GM12875 (cell line): ENCODE measurements at regions not wholly inside any gene's neighbourhood (a gene's known extent, or its start where the extent isn't known, plus 50 kb on each side); places are given as distances from the start of the nearest gene placed in this dataset.

ENCODE experiments used
- H3K4me3 ChIP-seq: one replicate; pipeline ENCODE4 v1.5.1; 2011; ENCODE audit warnings: low read depth, low read length, control low read depth
- TF ChIP-seq, protein P1 (sequence below): IDR thresholded peaks from 2 replicates; pipeline ENCODE4 v1.5.1; 2011; ENCODE audit warnings: low read depth, mild to moderate bottlenecking, control low read depth, inconsistent platforms, low read length, moderate library complexity, borderline replicate concordance; ENCODE audit not compliant: insufficient read depth

- no peak overlapping the region for H3K4me3 ChIP-seq
- TF ChIP-seq, protein P1, sequence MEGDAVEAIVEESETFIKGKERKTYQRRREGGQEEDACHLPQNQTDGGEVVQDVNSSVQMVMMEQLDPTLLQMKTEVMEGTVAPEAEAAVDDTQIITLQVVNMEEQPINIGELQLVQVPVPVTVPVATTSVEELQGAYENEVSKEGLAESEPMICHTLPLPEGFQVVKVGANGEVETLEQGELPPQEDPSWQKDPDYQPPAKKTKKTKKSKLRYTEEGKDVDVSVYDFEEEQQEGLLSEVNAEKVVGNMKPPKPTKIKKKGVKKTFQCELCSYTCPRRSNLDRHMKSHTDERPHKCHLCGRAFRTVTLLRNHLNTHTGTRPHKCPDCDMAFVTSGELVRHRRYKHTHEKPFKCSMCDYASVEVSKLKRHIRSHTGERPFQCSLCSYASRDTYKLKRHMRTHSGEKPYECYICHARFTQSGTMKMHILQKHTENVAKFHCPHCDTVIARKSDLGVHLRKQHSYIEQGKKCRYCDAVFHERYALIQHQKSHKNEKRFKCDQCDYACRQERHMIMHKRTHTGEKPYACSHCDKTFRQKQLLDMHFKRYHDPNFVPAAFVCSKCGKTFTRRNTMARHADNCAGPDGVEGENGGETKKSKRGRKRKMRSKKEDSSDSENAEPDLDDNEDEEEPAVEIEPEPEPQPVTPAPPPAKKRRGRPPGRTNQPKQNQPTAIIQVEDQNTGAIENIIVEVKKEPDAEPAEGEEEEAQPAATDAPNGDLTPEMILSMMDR, result no peak
These were observed 315.4 kb upstream of the JARID2 start for GRCh38 chr6:14930366-14930989.

DNA sequence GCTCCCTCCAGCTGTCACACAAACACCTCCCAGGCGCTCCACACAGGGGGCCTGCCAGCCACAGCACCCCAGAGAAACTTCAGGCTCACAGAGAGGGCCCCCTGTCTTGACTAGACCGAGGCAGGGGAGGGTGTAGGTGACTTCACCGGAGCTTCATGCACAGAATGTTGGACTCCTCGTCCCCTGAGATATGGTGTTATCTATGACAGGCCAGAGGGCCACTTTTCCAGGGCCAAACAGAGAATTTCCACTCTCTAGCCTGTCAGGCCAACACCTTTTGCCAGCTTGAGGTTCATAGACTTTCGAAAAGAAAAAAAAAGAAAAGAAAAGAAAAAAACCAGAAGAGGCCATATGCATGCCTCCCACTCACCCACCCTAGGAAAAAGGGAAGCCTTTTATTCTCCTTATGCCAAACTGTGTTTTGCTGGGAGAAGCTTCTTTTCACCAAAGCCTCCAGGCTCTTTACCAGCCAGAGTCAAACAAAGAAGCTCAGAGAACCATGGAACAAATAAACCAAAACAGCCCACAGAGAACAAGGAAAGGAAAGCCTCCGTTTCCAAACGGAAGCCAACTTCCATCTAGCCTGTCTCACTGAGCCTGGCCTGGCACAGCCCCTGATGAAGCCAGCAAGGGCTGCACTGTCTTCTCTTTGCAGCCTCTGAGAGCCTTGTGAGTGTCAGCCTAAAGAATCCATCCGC is 313.2 kb upstream of the JARID2 start:
- TF ChIP-seq, protein P1, result no peak
- no peak overlapping the region for H3K4me3 ChIP-seq

- TF ChIP-seq, protein P1, result no peak
- no peak overlapping the region for H3K4me3 ChIP-seq
These were observed 312.7 kb upstream of the JARID2 start for GRCh38 chr6:14933183-14933544.

- TF ChIP-seq, protein P1, result no peak
These were observed 311.9 kb upstream of the JARID2 start for GRCh38 chr6:14934013-14934412.

GRCh38 chr6:14934844-14935243 is 311.0 kb upstream of the JARID2 start:
- TF ChIP-seq, protein P1, result no peak

More at GRCh38 chr6:14934013-14934412, 311.9 kb upstream of the JARID2 start:
- H3K4me3 ChIP-seq, result no peak overlapping the region

GRCh38 chr6:14936861-14937260 is 309.0 kb upstream of the JARID2 start:
- TF ChIP-seq, protein P1, result no peak
- no peak overlapping the region for H3K4me3 ChIP-seq

More at GRCh38 chr6:14934844-14935243, 311.0 kb upstream of the JARID2 start:
- H3K4me3 ChIP-seq, result no peak overlapping the region

GRCh38 chr6:14943116-14943515 is 302.8 kb upstream of the JARID2 start:
- TF ChIP-seq, protein P1, result no peak
- H3K4me3 ChIP-seq, result no peak overlapping the region
